ENCODE measurements at regions not wholly inside any gene's neighbourhood (a gene's known extent, or its start where the extent isn't known, plus 50 kb on each side); places are given as distances from the start of the nearest gene placed in this dataset.

GRCh38 chr2:181330286-181330685 is 126.9 kb upstream of the ITGA4 start:
- Histone ChIP-seq H3K4me3 (no peak overlapping the region), H3K27me3 (no peaks in the 10 kb centered on the region), H3K9me3 (no peaks in the 10 kb centered on the region), H3K4me1 (no peaks in the 10 kb centered on the region), H3K27ac (no peak overlapping the region), H3K36me3 (no peaks in the 10 kb centered on the region)
- ATAC-seq = no peak
- no peak for DNase-seq
- no peak for TF ChIP-seq POLR2A (IDR thresholded peaks at IDR 0.05)
- no peak for TF ChIP-seq CTCF (IDR thresholded peaks at IDR 0.05)
- intact Hi-C loops (cut with DNase I) = no loop called here
- 73% methylated on average over 1 of the region's 1 CpG for WGBS (ENCODE audit: insufficient coverage, low coverage, low lambda C conversion rate, missing lambda C conversion rate)

GRCh38 chr2:181332044-181332605 is 125.1 kb upstream of the ITGA4 start:
- ATAC-seq (no peak), DNase-seq (no peak)
- no peaks in the 10 kb centered on the region for H3K9me3 ChIP-seq
- H3K27me3 ChIP-seq = no peaks in the 10 kb centered on the region
- TF ChIP-seq POLR2A (IDR thresholded peaks at IDR 0.05) (no peak), CTCF (IDR thresholded peaks at IDR 0.05) (no peak)
- intact Hi-C loops (cut with DNase I) = no loop called here
- no peak overlapping the region for H3K27ac ChIP-seq
- no peaks in the 10 kb centered on the region for H3K4me1 ChIP-seq
- no peak overlapping the region for H3K4me3 ChIP-seq
- WGBS (ENCODE audit: insufficient coverage, low coverage, low lambda C conversion rate, missing lambda C conversion rate) = 39% methylated on average over 3 of the region's 3 CpGs
- no peaks in the 10 kb centered on the region for H3K36me3 ChIP-seq

GRCh38 chr2:181334158-181334826 is 122.9 kb upstream of the ITGA4 start:
- intact Hi-C loops (cut with DNase I) = no loop called here
- DNase-seq = no peak
- H3K4me3 ChIP-seq = no peak overlapping the region
- ATAC-seq = no peak
- 53% methylated on average over 4 of the region's 4 CpGs for WGBS (ENCODE audit: insufficient coverage, low coverage, low lambda C conversion rate, missing lambda C conversion rate)
- H3K36me3 ChIP-seq = no peaks in the 10 kb centered on the region
- H3K27me3 ChIP-seq = no peaks in the 10 kb centered on the region
- TF ChIP-seq POLR2A (IDR thresholded peaks at IDR 0.05) (no peak), CTCF (IDR thresholded peaks at IDR 0.05) (no peak)
- H3K27ac ChIP-seq = no peak overlapping the region
- H3K9me3 ChIP-seq = no peaks in the 10 kb centered on the region
- H3K4me1 ChIP-seq = no peaks in the 10 kb centered on the region

GRCh38 chr2:181340891-181341290 is 116.3 kb upstream of the ITGA4 start:
- H3K4me3 ChIP-seq = no peak overlapping the region
- no peaks in the 10 kb centered on the region for H3K27me3 ChIP-seq
- H3K36me3 ChIP-seq = no peaks in the 10 kb centered on the region
- TF ChIP-seq POLR2A (IDR thresholded peaks at IDR 0.05) (no peak), CTCF (IDR thresholded peaks at IDR 0.05) (no peak)
- no peak for DNase-seq
- H3K27ac ChIP-seq = no peak overlapping the region
- H3K4me1 ChIP-seq = no peaks in the 10 kb centered on the region
- intact Hi-C loops (cut with DNase I) = no loop called here
- no peaks in the 10 kb centered on the region for H3K9me3 ChIP-seq
- no peak for ATAC-seq
- 41% methylated on average over 1 of the region's 1 CpG for WGBS (ENCODE audit: insufficient coverage, low coverage, low lambda C conversion rate, missing lambda C conversion rate)
